ENCODE measurements at regions not wholly inside any gene's neighbourhood (a gene's known extent, or its start where the extent isn't known, plus 50 kb on each side); places are given as distances from the start of the nearest gene placed in this dataset.

DNA sequence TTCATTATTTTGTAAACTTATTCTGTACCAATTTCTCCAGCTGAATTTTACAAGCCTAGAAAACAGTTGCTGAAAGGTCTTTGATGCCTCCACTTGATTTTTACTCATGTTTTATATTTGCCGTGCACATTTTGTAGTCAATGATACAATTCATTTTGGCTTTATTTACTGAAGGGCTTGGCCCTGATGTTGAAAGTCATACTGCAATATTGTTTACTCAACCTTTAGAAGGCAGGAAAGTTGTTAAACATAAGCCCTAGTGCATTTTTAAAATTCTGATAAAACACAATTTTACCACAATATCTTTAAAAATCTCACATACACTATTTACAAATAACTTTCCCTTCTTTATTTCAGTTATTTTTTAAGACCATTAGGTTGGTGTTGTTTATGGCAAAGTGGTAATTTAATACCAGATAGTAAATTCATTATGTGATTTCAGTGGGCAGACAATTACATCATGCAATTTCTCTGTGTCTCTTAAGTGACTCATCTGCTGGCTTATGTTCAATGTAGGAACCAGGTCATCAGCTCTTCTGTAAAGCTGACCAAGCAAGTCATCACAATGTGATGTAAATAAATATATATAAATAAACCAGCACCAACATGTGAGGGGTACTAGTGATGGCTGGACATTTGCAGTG is 121.1 kb upstream of the SLC35B3 start:
- H3K36me3 Mint-ChIP-seq (ENCODE audit: low read depth), result no peaks in the 10 kb centered on the region
- Histone ChIP-seq H3K36me3 (ENCODE audit: control insufficient read depth, insufficient read depth, low read length) (no peaks in the 10 kb centered on the region), H3K27me3 (ENCODE audit: control insufficient read depth, insufficient read depth, low read length, poor library complexity, severe bottlenecking) (no peaks in the 10 kb centered on the region), H3K27ac (ENCODE audit: low read depth, low read length) (no peak overlapping the region), H3K9ac (ENCODE audit: extremely low read depth, low read length, poor library complexity, severe bottlenecking) (no peak overlapping the region), H3K4me1 (ENCODE audit: control insufficient read depth, insufficient read depth, low read length) (no peaks in the 10 kb centered on the region), H3K4me3 (ENCODE audit: low read length) (no peak overlapping the region), H3K9me3 (ENCODE audit: control insufficient read depth, low read length) (no peaks in the 10 kb centered on the region)
- WGBS, 2 experiments (ENCODE audit: insufficient coverage in 1 of 2, insufficient read length in 1 of 2), result 91 to 100% methylated on average over 1 of the region's 1 CpG
- DNase-seq, result no peak
- TF ChIP-seq, protein P1, sequence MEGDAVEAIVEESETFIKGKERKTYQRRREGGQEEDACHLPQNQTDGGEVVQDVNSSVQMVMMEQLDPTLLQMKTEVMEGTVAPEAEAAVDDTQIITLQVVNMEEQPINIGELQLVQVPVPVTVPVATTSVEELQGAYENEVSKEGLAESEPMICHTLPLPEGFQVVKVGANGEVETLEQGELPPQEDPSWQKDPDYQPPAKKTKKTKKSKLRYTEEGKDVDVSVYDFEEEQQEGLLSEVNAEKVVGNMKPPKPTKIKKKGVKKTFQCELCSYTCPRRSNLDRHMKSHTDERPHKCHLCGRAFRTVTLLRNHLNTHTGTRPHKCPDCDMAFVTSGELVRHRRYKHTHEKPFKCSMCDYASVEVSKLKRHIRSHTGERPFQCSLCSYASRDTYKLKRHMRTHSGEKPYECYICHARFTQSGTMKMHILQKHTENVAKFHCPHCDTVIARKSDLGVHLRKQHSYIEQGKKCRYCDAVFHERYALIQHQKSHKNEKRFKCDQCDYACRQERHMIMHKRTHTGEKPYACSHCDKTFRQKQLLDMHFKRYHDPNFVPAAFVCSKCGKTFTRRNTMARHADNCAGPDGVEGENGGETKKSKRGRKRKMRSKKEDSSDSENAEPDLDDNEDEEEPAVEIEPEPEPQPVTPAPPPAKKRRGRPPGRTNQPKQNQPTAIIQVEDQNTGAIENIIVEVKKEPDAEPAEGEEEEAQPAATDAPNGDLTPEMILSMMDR (conservative IDR thresholded peaks at IDR 0.05), result no peak
- H3K9me3 Mint-ChIP-seq, result no peaks in the 10 kb centered on the region
- H3K27ac Mint-ChIP-seq, result no peak overlapping the region
- no peak overlapping the region for H3K4me3 Mint-ChIP-seq
- H3K4me1 Mint-ChIP-seq, result no peaks in the 10 kb centered on the region
- H3K27me3 Mint-ChIP-seq (ENCODE audit: insufficient read depth), result no peaks in the 10 kb centered on the region

DNA sequence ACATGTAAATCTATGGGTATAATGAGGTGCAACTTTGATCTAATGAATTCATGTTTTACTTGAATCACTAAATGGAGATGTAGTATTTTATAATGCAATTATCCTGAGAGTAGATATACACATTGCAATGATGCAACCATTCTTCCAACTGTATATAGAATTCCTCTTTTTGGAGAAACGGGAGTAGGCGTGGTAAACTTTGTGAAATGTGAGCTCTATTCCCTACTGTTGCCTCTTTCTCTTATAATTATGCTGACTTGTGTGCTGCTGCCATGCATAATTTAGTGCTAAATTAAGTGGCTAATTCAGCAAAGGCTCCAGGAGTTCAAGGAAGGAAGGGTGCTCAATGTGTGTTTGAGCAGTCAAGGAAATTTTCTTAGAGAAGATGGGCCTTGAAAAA is 116.6 kb upstream of the SLC35B3 start:
- Mint-ChIP-seq H3K27ac (no peak overlapping the region), H3K27me3 (ENCODE audit: insufficient read depth) (no peaks in the 10 kb centered on the region), H3K4me3 (no peak overlapping the region), H3K9me3 (no peaks in the 10 kb centered on the region), H3K4me1 (no peaks in the 10 kb centered on the region), H3K36me3 (ENCODE audit: low read depth) (no peaks in the 10 kb centered on the region)
- Histone ChIP-seq H3K9me3 (ENCODE audit: control insufficient read depth, low read length) (no peaks in the 10 kb centered on the region), H3K9ac (ENCODE audit: extremely low read depth, low read length, poor library complexity, severe bottlenecking) (no peak overlapping the region), H3K36me3 (ENCODE audit: control insufficient read depth, insufficient read depth, low read length) (no peaks in the 10 kb centered on the region), H3K4me1 (ENCODE audit: control insufficient read depth, insufficient read depth, low read length) (no peaks in the 10 kb centered on the region), H3K27ac (ENCODE audit: low read depth, low read length) (no peak overlapping the region), H3K4me3 (ENCODE audit: low read length) (no peak overlapping the region), H3K27me3 (ENCODE audit: control insufficient read depth, insufficient read depth, low read length, poor library complexity, severe bottlenecking) (no peaks in the 10 kb centered on the region)
- 90 to 100% methylated on average over 2 of the region's 2 CpGs for WGBS, 2 experiments (ENCODE audit: insufficient coverage in 1 of 2, insufficient read length in 1 of 2)
- no peak for DNase-seq
- TF ChIP-seq, protein P1 (conservative IDR thresholded peaks at IDR 0.05), result no peak

DNA sequence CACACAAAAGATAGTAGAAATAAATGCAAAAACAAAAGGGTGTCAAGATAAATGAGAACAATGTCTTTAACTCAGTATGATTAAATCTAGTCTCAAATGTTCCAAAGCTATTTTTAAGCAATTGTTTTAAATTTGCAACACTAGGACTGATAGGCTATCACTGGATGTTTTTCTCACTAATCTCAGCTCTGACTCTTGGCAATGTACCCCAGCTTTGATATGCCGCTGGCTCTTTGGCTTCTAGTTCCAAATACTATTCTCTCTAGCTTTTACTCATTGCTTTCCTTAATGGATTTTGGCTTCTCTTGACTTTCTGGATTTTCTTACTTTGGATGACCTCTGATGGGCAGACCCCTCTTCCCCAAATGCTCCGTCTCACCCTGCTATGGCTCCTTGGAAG is 116.0 kb upstream of the SLC35B3 start:
- H3K4me1 ChIP-seq (ENCODE audit: control insufficient read depth, insufficient read depth, low read length), result no peaks in the 10 kb centered on the region
- Mint-ChIP-seq H3K9me3 (no peaks in the 10 kb centered on the region), H3K4me1 (peaks cover 2% of the 10 kb centered on the region), H3K4me3 (no peak overlapping the region), H3K36me3 (ENCODE audit: low read depth) (no peaks in the 10 kb centered on the region), H3K27ac (no peak overlapping the region), H3K27me3 (ENCODE audit: insufficient read depth) (no peaks in the 10 kb centered on the region)
- 75 to 92% methylated on average over 2 of the region's 2 CpGs for WGBS, 2 experiments (ENCODE audit: insufficient coverage in 1 of 2, insufficient read length in 1 of 2)
- H3K9me3 ChIP-seq (ENCODE audit: control insufficient read depth, low read length), result no peaks in the 10 kb centered on the region
- H3K27ac ChIP-seq (ENCODE audit: low read depth, low read length), result no peak overlapping the region
- no peaks in the 10 kb centered on the region for H3K36me3 ChIP-seq (ENCODE audit: control insufficient read depth, insufficient read depth, low read length)
- no peaks in the 10 kb centered on the region for H3K27me3 ChIP-seq (ENCODE audit: control insufficient read depth, insufficient read depth, low read length, poor library complexity, severe bottlenecking)
- DNase-seq, result no peak
- H3K4me3 ChIP-seq (ENCODE audit: low read length), result no peak overlapping the region
- TF ChIP-seq, protein P1 (conservative IDR thresholded peaks at IDR 0.05), result no peak
- no peak overlapping the region for H3K9ac ChIP-seq (ENCODE audit: extremely low read depth, low read length, poor library complexity, severe bottlenecking)

Data from endodermal cell (in vitro differentiated cells).